Panc1 (cell line): ENCODE measurements at regions not wholly inside any gene's neighbourhood (a gene's known extent, or its start where the extent isn't known, plus 50 kb on each side); places are given as distances from the start of the nearest gene placed in this dataset.

Source experiments
- ATAC-seq: fragments of 200-7000 bp; cut with Tn5 transposase; 2 replicates; pipeline ENCODE4 v1.9.1; 2020; ENCODE audit warnings: mild to moderate bottlenecking, moderate library complexity
- BruUV-seq: library from RNA; stranded (reverse); fragments of 400-500 nt; replicated peaks from 2 replicates; lab custom pipeline; 2021; lab: Mats Ljungman, UMichigan
- CTCF ChIA-PET: fragments of 300-600 bp; sonication (Branson Sonifier 250); formaldehyde crosslinking; loops from one replicate; lab custom pipeline; 2022; ENCODE audit warnings: antibody characterized with exemption; lab: Charles Lee
- POLR2A ChIA-PET: fragments of 300-600 bp; sonication (Branson Sonifier 250); formaldehyde crosslinking; loops from one replicate; lab custom pipeline; 2022; ENCODE audit warnings: antibody characterized with exemption; lab: Charles Lee
- DNase-seq: peaks from one replicate; pipeline ENCODE4 v3.0.0-alpha.2; 2010; ENCODE audit warnings: low read depth, low spot score
- H3K27ac ChIP-seq: 2 replicates; pipeline ENCODE4 v1.5.1; 2011; ENCODE audit warnings: mild to moderate bottlenecking, low read length, inconsistent platforms
- H3K27me3 ChIP-seq: fragments of 200-500 bp; sonication (Bioruptor generic); 2 replicates; pipeline ENCODE4 v1.6.0; 2014; ENCODE audit warnings: low read length, inconsistent platforms; ENCODE audit not compliant: control insufficient read depth, insufficient read depth
- H3K36me3 ChIP-seq: fragments of 200-500 bp; sonication (Bioruptor generic); 2 replicates; pipeline ENCODE4 v1.5.1; 2014; ENCODE audit warnings: inconsistent platforms, mild to moderate bottlenecking, low read length, moderate library complexity; ENCODE audit not compliant: control insufficient read depth, insufficient read depth
- H3K4me1 ChIP-seq: 2 replicates; pipeline ENCODE4 v1.5.1; 2011; ENCODE audit warnings: inconsistent platforms, mild to moderate bottlenecking, low read length, moderate library complexity; ENCODE audit not compliant: control insufficient read depth, insufficient read depth
- H3K4me3 ChIP-seq, 2 experiments: 2 replicates each; pipeline ENCODE4 v1.5.1; 2011 to 2012; ENCODE audit warnings: low read depth in 2 of 2, low read length in 2 of 2, mild to moderate bottlenecking in 2 of 2, inconsistent platforms in 1 of 2, moderate library complexity in 1 of 2
- H3K9me3 ChIP-seq: fragments of 200-500 bp; sonication (Bioruptor generic); 2 replicates; pipeline ENCODE4 v1.5.1; 2014; ENCODE audit warnings: low read depth, mild to moderate bottlenecking, inconsistent platforms, low read length, moderate library complexity; ENCODE audit not compliant: control insufficient read depth, insufficient read depth
- POLR2AphosphoS5 ChIP-seq: IDR thresholded peaks from 2 replicates; pipeline ENCODE4 v1.6.1; 2012; ENCODE audit warnings: mild to moderate bottlenecking, low read depth, low read length, moderate library complexity
- SIN3A ChIP-seq: IDR thresholded peaks from 2 replicates; pipeline ENCODE4 v1.6.1; 2012; ENCODE audit warnings: low read depth, mild to moderate bottlenecking, low read length, moderate library complexity, borderline replicate concordance; ENCODE audit not compliant: insufficient read depth
- TCF7L2 ChIP-seq: IDR thresholded peaks from 2 replicates; pipeline ENCODE4 v1.6.1; 2011; ENCODE audit warnings: mild to moderate bottlenecking, low read depth, low read length, inconsistent platforms
- in situ Hi-C: cut with HindIII; loops from 2 replicates; pipeline ENCODE4 v1.10.0; 2016; ENCODE audit warnings: low sequenced_read_pairs, low pct_unique_long_range_greater_than_20kb
- intact Hi-C: fragments of 100-400 bp; cut with micrococcal nuclease; formaldehyde crosslinking; loops from one replicate; pipeline ENCODE4 v1.10.0; 2022; ENCODE audit not compliant: unreplicated experiment
- TF ChIP-seq, protein P1 (sequence below), 2 experiments: IDR thresholded peaks; 2 replicates each; pipeline ENCODE4 v1.6.1; 2011 to 2012; ENCODE audit warnings: low read depth in 2 of 2, control low read depth in 1 of 2, low read length in 1 of 2, mild to moderate bottlenecking in 1 of 2, moderate library complexity in 1 of 2; ENCODE audit not compliant: insufficient read depth in 1 of 2
- TF ChIP-seq, protein P2 (sequence below): fragments of 450-650 bp; IDR thresholded peaks from 2 replicates; pipeline ENCODE4 v1.5.1; 2017; ENCODE audit warnings: mild to moderate bottlenecking

DNA sequence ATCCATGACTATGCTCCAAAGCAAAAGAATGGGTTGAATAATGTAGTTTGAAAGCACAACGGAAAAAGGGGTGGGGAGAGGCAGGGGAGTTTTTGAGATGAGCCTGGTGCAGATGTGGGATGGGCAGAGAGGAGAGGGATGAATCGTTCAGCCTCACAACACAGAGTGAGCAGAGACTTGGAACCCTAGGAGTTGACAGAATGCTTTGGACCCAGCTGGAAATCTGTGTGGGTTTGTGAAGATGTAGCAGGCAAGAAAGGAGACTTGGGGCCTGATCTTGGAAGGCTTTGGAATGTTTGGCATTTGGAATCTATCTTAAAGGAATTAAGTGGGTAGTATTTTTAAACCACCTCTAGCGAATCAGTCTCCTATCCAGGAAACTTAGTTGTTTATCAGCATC lies 66.0 kb upstream of the KCTD1 start:
- Histone ChIP-seq H3K4me3 (no peak overlapping the region), H3K9me3 (no peaks in the 10 kb centered on the region), H3K27ac (no peak overlapping the region), H3K27me3 (no peaks in the 10 kb centered on the region), H3K4me1 (no peaks in the 10 kb centered on the region), H3K36me3 (no peaks in the 10 kb centered on the region)
- POLR2A ChIA-PET, result no interaction called here
- ATAC-seq, result no peak
- DNase-seq, result no peak
- intact Hi-C loops (no loop called here), in situ Hi-C loops (no loop called here)
- no TSS peak for BruUV-seq
- TF ChIP-seq TCF7L2 (no peak), SIN3A (no peak), POLR2AphosphoS5 (no peak)
- TF ChIP-seq, protein P1, sequence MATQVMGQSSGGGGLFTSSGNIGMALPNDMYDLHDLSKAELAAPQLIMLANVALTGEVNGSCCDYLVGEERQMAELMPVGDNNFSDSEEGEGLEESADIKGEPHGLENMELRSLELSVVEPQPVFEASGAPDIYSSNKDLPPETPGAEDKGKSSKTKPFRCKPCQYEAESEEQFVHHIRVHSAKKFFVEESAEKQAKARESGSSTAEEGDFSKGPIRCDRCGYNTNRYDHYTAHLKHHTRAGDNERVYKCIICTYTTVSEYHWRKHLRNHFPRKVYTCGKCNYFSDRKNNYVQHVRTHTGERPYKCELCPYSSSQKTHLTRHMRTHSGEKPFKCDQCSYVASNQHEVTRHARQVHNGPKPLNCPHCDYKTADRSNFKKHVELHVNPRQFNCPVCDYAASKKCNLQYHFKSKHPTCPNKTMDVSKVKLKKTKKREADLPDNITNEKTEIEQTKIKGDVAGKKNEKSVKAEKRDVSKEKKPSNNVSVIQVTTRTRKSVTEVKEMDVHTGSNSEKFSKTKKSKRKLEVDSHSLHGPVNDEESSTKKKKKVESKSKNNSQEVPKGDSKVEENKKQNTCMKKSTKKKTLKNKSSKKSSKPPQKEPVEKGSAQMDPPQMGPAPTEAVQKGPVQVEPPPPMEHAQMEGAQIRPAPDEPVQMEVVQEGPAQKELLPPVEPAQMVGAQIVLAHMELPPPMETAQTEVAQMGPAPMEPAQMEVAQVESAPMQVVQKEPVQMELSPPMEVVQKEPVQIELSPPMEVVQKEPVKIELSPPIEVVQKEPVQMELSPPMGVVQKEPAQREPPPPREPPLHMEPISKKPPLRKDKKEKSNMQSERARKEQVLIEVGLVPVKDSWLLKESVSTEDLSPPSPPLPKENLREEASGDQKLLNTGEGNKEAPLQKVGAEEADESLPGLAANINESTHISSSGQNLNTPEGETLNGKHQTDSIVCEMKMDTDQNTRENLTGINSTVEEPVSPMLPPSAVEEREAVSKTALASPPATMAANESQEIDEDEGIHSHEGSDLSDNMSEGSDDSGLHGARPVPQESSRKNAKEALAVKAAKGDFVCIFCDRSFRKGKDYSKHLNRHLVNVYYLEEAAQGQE (IDR thresholded peaks at IDR 0.05; ENCODE audit: insufficient read depth in 1 of 2, low read depth in 2 of 2, low read length in 1 of 2), result no peak
- TF ChIP-seq, protein P2, sequence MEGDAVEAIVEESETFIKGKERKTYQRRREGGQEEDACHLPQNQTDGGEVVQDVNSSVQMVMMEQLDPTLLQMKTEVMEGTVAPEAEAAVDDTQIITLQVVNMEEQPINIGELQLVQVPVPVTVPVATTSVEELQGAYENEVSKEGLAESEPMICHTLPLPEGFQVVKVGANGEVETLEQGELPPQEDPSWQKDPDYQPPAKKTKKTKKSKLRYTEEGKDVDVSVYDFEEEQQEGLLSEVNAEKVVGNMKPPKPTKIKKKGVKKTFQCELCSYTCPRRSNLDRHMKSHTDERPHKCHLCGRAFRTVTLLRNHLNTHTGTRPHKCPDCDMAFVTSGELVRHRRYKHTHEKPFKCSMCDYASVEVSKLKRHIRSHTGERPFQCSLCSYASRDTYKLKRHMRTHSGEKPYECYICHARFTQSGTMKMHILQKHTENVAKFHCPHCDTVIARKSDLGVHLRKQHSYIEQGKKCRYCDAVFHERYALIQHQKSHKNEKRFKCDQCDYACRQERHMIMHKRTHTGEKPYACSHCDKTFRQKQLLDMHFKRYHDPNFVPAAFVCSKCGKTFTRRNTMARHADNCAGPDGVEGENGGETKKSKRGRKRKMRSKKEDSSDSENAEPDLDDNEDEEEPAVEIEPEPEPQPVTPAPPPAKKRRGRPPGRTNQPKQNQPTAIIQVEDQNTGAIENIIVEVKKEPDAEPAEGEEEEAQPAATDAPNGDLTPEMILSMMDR, result no peak
- CTCF ChIA-PET, result no interaction called here
